ENCODE measurements at regions not wholly inside any gene's neighbourhood (a gene's known extent, or its start where the extent isn't known, plus 50 kb on each side); places are given as distances from the start of the nearest gene placed in this dataset.

- Histone ChIP-seq H3K27me3 (ENCODE audit: control insufficient read depth in 1 of 2, insufficient read depth in 2 of 2, low read length in 2 of 2) (no peaks in the 10 kb centered on the region), H3K4me1 (ENCODE audit: control insufficient read depth, insufficient read depth, low read length) (no peaks in the 10 kb centered on the region), H3K9ac (ENCODE audit: low read length in 2 of 2) (no peak overlapping the region), H3K9me3 (ENCODE audit: control insufficient read depth in 2 of 2, low read length in 2 of 2) (no peaks in the 10 kb centered on the region), H3K36me3 (ENCODE audit: control insufficient read depth in 2 of 2, insufficient read depth in 2 of 2, low read length in 2 of 2) (no peaks in the 10 kb centered on the region), H3K4me3 (ENCODE audit: low read length in 2 of 2) (no peak overlapping the region), H3K27ac (ENCODE audit: low read length) (no peak overlapping the region)
Measured at GRCh38 chr20:24048024-24048611, 59.5 kb upstream of the GGTLC1 start.

GRCh38 chr20:24046888-24047287, 58.3 kb upstream of the GGTLC1 start:
- no peaks in the 10 kb centered on the region for H3K36me3 ChIP-seq (ENCODE audit: control insufficient read depth in 2 of 2, insufficient read depth in 2 of 2, low read length in 2 of 2)
- no peaks in the 10 kb centered on the region for H3K9me3 ChIP-seq (ENCODE audit: control insufficient read depth in 2 of 2, low read length in 2 of 2)
- H3K9ac ChIP-seq (ENCODE audit: low read length in 2 of 2) = no peak overlapping the region
- H3K27ac ChIP-seq (ENCODE audit: low read length) = no peak overlapping the region
- no peaks in the 10 kb centered on the region for H3K4me1 ChIP-seq (ENCODE audit: control insufficient read depth, insufficient read depth, low read length)
- no peak overlapping the region for H3K4me3 ChIP-seq (ENCODE audit: low read length in 2 of 2)
- H3K27me3 ChIP-seq (ENCODE audit: control insufficient read depth in 1 of 2, insufficient read depth in 2 of 2, low read length in 2 of 2) = no peaks in the 10 kb centered on the region

- H3K27ac ChIP-seq (ENCODE audit: low read length) = no peak overlapping the region
- H3K27me3 ChIP-seq (ENCODE audit: control insufficient read depth in 1 of 2, insufficient read depth in 2 of 2, low read length in 2 of 2) = no peaks in the 10 kb centered on the region
- H3K4me1 ChIP-seq (ENCODE audit: control insufficient read depth, insufficient read depth, low read length) = no peaks in the 10 kb centered on the region
Measured at GRCh38 chr20:24045621-24046318, 57.2 kb upstream of the GGTLC1 start.

GRCh38 chr20:24043294-24043693, 54.7 kb upstream of the GGTLC1 start:
- H3K9ac ChIP-seq (ENCODE audit: low read length in 2 of 2) = no peak overlapping the region
- H3K4me1 ChIP-seq (ENCODE audit: control insufficient read depth, insufficient read depth, low read length) = no peaks in the 10 kb centered on the region

More at GRCh38 chr20:24045621-24046318, 57.2 kb upstream of the GGTLC1 start:
- no peak overlapping the region for H3K9ac ChIP-seq (ENCODE audit: low read length in 2 of 2)
- H3K4me3 ChIP-seq (ENCODE audit: low read length in 2 of 2) = no peak overlapping the region
- H3K9me3 ChIP-seq (ENCODE audit: control insufficient read depth in 2 of 2, low read length in 2 of 2) = no peaks in the 10 kb centered on the region
- H3K36me3 ChIP-seq (ENCODE audit: control insufficient read depth in 2 of 2, insufficient read depth in 2 of 2, low read length in 2 of 2) = no peaks in the 10 kb centered on the region

GRCh38 chr20:24042646-24043045, 54.1 kb upstream of the GGTLC1 start:
- Histone ChIP-seq H3K4me1 (ENCODE audit: control insufficient read depth, insufficient read depth, low read length) (no peaks in the 10 kb centered on the region), H3K36me3 (ENCODE audit: control insufficient read depth in 2 of 2, insufficient read depth in 2 of 2, low read length in 2 of 2) (no peaks in the 10 kb centered on the region), H3K27me3 (ENCODE audit: control insufficient read depth in 1 of 2, insufficient read depth in 2 of 2, low read length in 2 of 2) (no peaks in the 10 kb centered on the region), H3K9ac (ENCODE audit: low read length in 2 of 2) (no peak overlapping the region), H3K4me3 (ENCODE audit: low read length in 2 of 2) (no peak overlapping the region), H3K27ac (ENCODE audit: low read length) (no peak overlapping the region), H3K9me3 (ENCODE audit: control insufficient read depth in 2 of 2, low read length in 2 of 2) (no peaks in the 10 kb centered on the region)

More at GRCh38 chr20:24043294-24043693, 54.7 kb upstream of the GGTLC1 start:
- Histone ChIP-seq H3K27ac (ENCODE audit: low read length) (no peak overlapping the region), H3K9me3 (ENCODE audit: control insufficient read depth in 2 of 2, low read length in 2 of 2) (no peaks in the 10 kb centered on the region), H3K27me3 (ENCODE audit: control insufficient read depth in 1 of 2, insufficient read depth in 2 of 2, low read length in 2 of 2) (no peaks in the 10 kb centered on the region), H3K4me3 (ENCODE audit: low read length in 2 of 2) (no peak overlapping the region), H3K36me3 (ENCODE audit: control insufficient read depth in 2 of 2, insufficient read depth in 2 of 2, low read length in 2 of 2) (no peaks in the 10 kb centered on the region)

GRCh38 chr20:24040896-24041459, 52.4 kb upstream of the GGTLC1 start:
- Histone ChIP-seq H3K9me3 (ENCODE audit: control insufficient read depth in 2 of 2, low read length in 2 of 2) (no peaks in the 10 kb centered on the region), H3K4me1 (ENCODE audit: control insufficient read depth, insufficient read depth, low read length) (no peaks in the 10 kb centered on the region), H3K27ac (ENCODE audit: low read length) (no peak overlapping the region), H3K4me3 (ENCODE audit: low read length in 2 of 2) (no peak overlapping the region), H3K27me3 (ENCODE audit: control insufficient read depth in 1 of 2, insufficient read depth in 2 of 2, low read length in 2 of 2) (no peaks in the 10 kb centered on the region), H3K36me3 (ENCODE audit: control insufficient read depth in 2 of 2, insufficient read depth in 2 of 2, low read length in 2 of 2) (no peaks in the 10 kb centered on the region), H3K9ac (ENCODE audit: low read length in 2 of 2) (no peak overlapping the region)

GRCh38 chr20:24039196-24039595, 50.6 kb upstream of the GGTLC1 start:
- Histone ChIP-seq H3K36me3 (ENCODE audit: control insufficient read depth in 2 of 2, insufficient read depth in 2 of 2, low read length in 2 of 2) (no peaks in the 10 kb centered on the region), H3K9ac (ENCODE audit: low read length in 2 of 2) (no peak overlapping the region), H3K27me3 (ENCODE audit: control insufficient read depth in 1 of 2, insufficient read depth in 2 of 2, low read length in 2 of 2) (no peaks in the 10 kb centered on the region)

More at GRCh38 chr20:24039196-24039595, 50.6 kb upstream of the GGTLC1 start:
- Histone ChIP-seq H3K27ac (ENCODE audit: low read length) (no peak overlapping the region), H3K9me3 (ENCODE audit: control insufficient read depth in 2 of 2, low read length in 2 of 2) (no peaks in the 10 kb centered on the region), H3K4me3 (ENCODE audit: low read length in 2 of 2) (no peak overlapping the region), H3K4me1 (ENCODE audit: control insufficient read depth, insufficient read depth, low read length) (no peaks in the 10 kb centered on the region)
